T-helper 1 cell treated with Interleukin-12 subunit alpha and Interleukin-12 subunit beta and Interleukin-4 antibody, amounts not matched to agents 30 ng/mL and 1 ng/mL, for 36 hours (primary cell): ENCODE measurements at regions not wholly inside any gene's neighbourhood (a gene's known extent, or its start where the extent isn't known, plus 50 kb on each side); places are given as distances from the start of the nearest gene placed in this dataset.
"Not testable (repeated sequence)": the region's sequence is repeated elsewhere in the genome, so short reads cannot be mapped to it uniquely, and the experiment has no call there.

Experiments
- intact Hi-C: fragments of 100-400 bp; cut with micrococcal nuclease; formaldehyde crosslinking; loops from one replicate; pipeline ENCODE4 v1.15.1; 2024

- intact Hi-C loops, result not testable (repeated sequence)
Measured at GRCh38 chr11:67940440-67940839, 63.5 kb downstream of the UNC93B1 start.

- intact Hi-C loops, result not testable (repeated sequence)
Measured at GRCh38 chr11:67938964-67939363, 64.9 kb downstream of the UNC93B1 start.

- intact Hi-C loops, result not testable (repeated sequence)
Measured at GRCh38 chr11:67938371-67938770, 65.5 kb downstream of the UNC93B1 start.

GRCh38 chr11:67923565-67923964, 80.3 kb downstream of the UNC93B1 start:
- intact Hi-C loops, result not testable (repeated sequence)

- intact Hi-C loops, result not testable (repeated sequence)
Measured at GRCh38 chr11:67920546-67920945, 83.4 kb downstream of the UNC93B1 start.

- intact Hi-C loops, result not testable (repeated sequence)
Measured at GRCh38 chr11:67912184-67912583, 91.7 kb downstream of the UNC93B1 start.

GRCh38 chr11:67911211-67911610, 92.7 kb downstream of the UNC93B1 start:
- intact Hi-C loops, result not testable (repeated sequence)

- intact Hi-C loops, result not testable (repeated sequence)
Measured at GRCh38 chr11:67910803-67911202, 93.1 kb downstream of the UNC93B1 start.

GRCh38 chr11:67906969-67907368, 96.9 kb downstream of the UNC93B1 start:
- intact Hi-C loops, result not testable (repeated sequence)

GRCh38 chr11:67899462-67899861, 104.4 kb downstream of the UNC93B1 start:
- intact Hi-C loops, result not testable (repeated sequence)

- intact Hi-C loops, result not testable (repeated sequence)
Measured at GRCh38 chr11:67893487-67893886, 110.4 kb downstream of the UNC93B1 start.

GRCh38 chr11:67889646-67890045, 114.3 kb downstream of the UNC93B1 start:
- intact Hi-C loops, result not testable (repeated sequence)

GRCh38 chr11:67888056-67888455, 115.8 kb downstream of the UNC93B1 start:
- intact Hi-C loops, result not testable (repeated sequence)

- intact Hi-C loops, result not testable (repeated sequence)
Measured at GRCh38 chr11:67886672-67887071, 117.2 kb downstream of the UNC93B1 start.

- intact Hi-C loops, result not testable (repeated sequence)
Measured at GRCh38 chr11:67886207-67886606, 117.7 kb downstream of the UNC93B1 start.

- intact Hi-C loops, result not testable (repeated sequence)
Measured at GRCh38 chr11:67885574-67885973, 118.3 kb downstream of the UNC93B1 start.

GRCh38 chr11:67884761-67885558, 118.9 kb downstream of the UNC93B1 start:
- intact Hi-C loops, result not testable (repeated sequence)

- intact Hi-C loops, result not testable (repeated sequence)
Measured at GRCh38 chr11:67884073-67884757, 119.7 kb downstream of the UNC93B1 start.

- intact Hi-C loops, result not testable (repeated sequence)
Measured at GRCh38 chr11:67882304-67882703, 121.6 kb downstream of the UNC93B1 start.

GRCh38 chr11:67881836-67882235, 122.1 kb downstream of the UNC93B1 start:
- intact Hi-C loops, result not testable (repeated sequence)

- intact Hi-C loops, result not testable (repeated sequence)
Measured at GRCh38 chr11:67880594-67881196, 123.2 kb downstream of the UNC93B1 start.

GRCh38 chr11:67878666-67879065, 125.2 kb downstream of the UNC93B1 start:
- intact Hi-C loops, result not testable (repeated sequence)
